Trophoblast cell (in vitro differentiated cells and primary cell): ENCODE measurements at regions not wholly inside any gene's neighbourhood (a gene's known extent, or its start where the extent isn't known, plus 50 kb on each side); places are given as distances from the start of the nearest gene placed in this dataset.

ENCODE experiments used
- DNase-seq, 2 donors: peaks; one replicate each; pipeline ENCODE4 v3.0.0-alpha.2; 2016
- H2AFZ ChIP-seq: 2 replicates; pipeline ENCODE4 v1.6.1; 2013; ENCODE audit warnings: low read length, moderate library complexity, mild to moderate bottlenecking; ENCODE audit not compliant: insufficient read depth, poor library complexity
- H2AK5ac ChIP-seq: 2 replicates; pipeline ENCODE4 v1.6.1; 2013; ENCODE audit warnings: mild to moderate bottlenecking, low read length
- H2BK120ac ChIP-seq: 2 replicates; pipeline ENCODE4 v1.6.1; 2013; ENCODE audit warnings: low read length, mild to moderate bottlenecking, moderate library complexity; ENCODE audit not compliant: insufficient read depth, poor library complexity
- H2BK12ac ChIP-seq: 2 replicates; pipeline ENCODE4 v1.6.1; 2013; ENCODE audit warnings: mild to moderate bottlenecking, low read length, moderate library complexity
- H2BK5ac ChIP-seq: 2 replicates; pipeline ENCODE4 v1.6.1; 2013; ENCODE audit warnings: low read length, low read depth, moderate library complexity, mild to moderate bottlenecking; ENCODE audit not compliant: poor library complexity
- H3K14ac ChIP-seq: 2 replicates; pipeline ENCODE4 v1.6.1; 2013; ENCODE audit warnings: mild to moderate bottlenecking, low read length
- H3K18ac ChIP-seq: 2 replicates; pipeline ENCODE4 v1.6.1; 2013; ENCODE audit warnings: mild to moderate bottlenecking, low read length
- H3K23ac ChIP-seq: 2 replicates; pipeline ENCODE4 v1.6.1; 2013; ENCODE audit warnings: low read length
- H3K27ac ChIP-seq: 2 replicates; pipeline ENCODE4 v1.5.1; 2013; ENCODE audit warnings: low read depth, mild to moderate bottlenecking, inconsistent platforms, low read length, moderate library complexity
- H3K27me3 ChIP-seq: 2 replicates; pipeline ENCODE4 v1.6.1; 2013; ENCODE audit warnings: inconsistent platforms, mild to moderate bottlenecking, low read length, moderate library complexity; ENCODE audit not compliant: insufficient read depth
- H3K36me3 ChIP-seq, 2 experiments: 1 replicate in 1 of 2; 2 replicates in 1 of 2; pipeline ENCODE4 v1.6.1; 2013; ENCODE audit warnings: low read length in 2 of 2, mild to moderate bottlenecking in 2 of 2, moderate library complexity in 1 of 2; ENCODE audit not compliant: insufficient read depth in 2 of 2, control insufficient read depth in 1 of 2
- H3K4ac ChIP-seq: 2 replicates; pipeline ENCODE4 v1.6.1; 2013; ENCODE audit warnings: low read depth, mild to moderate bottlenecking, low read length, moderate library complexity
- H3K4me1 ChIP-seq, 2 experiments: 1 replicate in 1 of 2; 2 replicates in 1 of 2; pipeline ENCODE4 v1.6.1; 2013; ENCODE audit warnings: low read length in 2 of 2, mild to moderate bottlenecking in 2 of 2, moderate library complexity in 1 of 2; ENCODE audit not compliant: insufficient read depth in 2 of 2, control insufficient read depth in 1 of 2
- H3K4me2 ChIP-seq: 2 replicates; pipeline ENCODE4 v1.6.1; 2013; ENCODE audit warnings: inconsistent platforms, mild to moderate bottlenecking, low read length, moderate library complexity
- H3K4me3 ChIP-seq: 2 replicates; pipeline ENCODE4 v1.5.1; 2013; ENCODE audit warnings: mild to moderate bottlenecking, low read depth, low read length, inconsistent platforms
- H3K79me1 ChIP-seq: one replicate; pipeline ENCODE4 v1.6.1; 2013; ENCODE audit warnings: low read length
- H3K79me2 ChIP-seq: 2 replicates; pipeline ENCODE4 v1.6.1; 2013; ENCODE audit warnings: low read length, mild to moderate bottlenecking; ENCODE audit not compliant: control insufficient read depth, insufficient read depth, poor library complexity
- H3K9ac ChIP-seq: 2 replicates; pipeline ENCODE4 v1.6.1; 2013; ENCODE audit warnings: mild to moderate bottlenecking, low read length
- H3K9me3 ChIP-seq: 2 replicates; pipeline ENCODE4 v1.6.1; 2013; ENCODE audit warnings: low read depth, mild to moderate bottlenecking, control low read depth, inconsistent platforms, low read length; ENCODE audit not compliant: insufficient read depth
- H4K12ac ChIP-seq: 2 replicates; pipeline ENCODE4 v1.6.1; 2013; ENCODE audit warnings: low read depth, mild to moderate bottlenecking, low read length, moderate library complexity
- H4K8ac ChIP-seq: 2 replicates; pipeline ENCODE4 v1.6.1; 2013; ENCODE audit warnings: low read depth, mild to moderate bottlenecking, low read length, moderate library complexity
- H4K91ac ChIP-seq: one replicate; pipeline ENCODE4 v1.6.1; 2013; ENCODE audit warnings: low read depth, mild to moderate bottlenecking, low read length, moderate library complexity
- WGBS: extraction: QIAGEN DNeasy Blood & Tissue Kit; methylation state at CpG from one replicate; pipeline ENCODE4 v1.1.7; 2013; ENCODE audit warnings: missing lambda C conversion rate; ENCODE audit not compliant: insufficient read length, insufficient coverage; ENCODE audit errors: extremely low coverage; 5-methylcytosine and 5-hydroxymethylcytosine counted together

DNA sequence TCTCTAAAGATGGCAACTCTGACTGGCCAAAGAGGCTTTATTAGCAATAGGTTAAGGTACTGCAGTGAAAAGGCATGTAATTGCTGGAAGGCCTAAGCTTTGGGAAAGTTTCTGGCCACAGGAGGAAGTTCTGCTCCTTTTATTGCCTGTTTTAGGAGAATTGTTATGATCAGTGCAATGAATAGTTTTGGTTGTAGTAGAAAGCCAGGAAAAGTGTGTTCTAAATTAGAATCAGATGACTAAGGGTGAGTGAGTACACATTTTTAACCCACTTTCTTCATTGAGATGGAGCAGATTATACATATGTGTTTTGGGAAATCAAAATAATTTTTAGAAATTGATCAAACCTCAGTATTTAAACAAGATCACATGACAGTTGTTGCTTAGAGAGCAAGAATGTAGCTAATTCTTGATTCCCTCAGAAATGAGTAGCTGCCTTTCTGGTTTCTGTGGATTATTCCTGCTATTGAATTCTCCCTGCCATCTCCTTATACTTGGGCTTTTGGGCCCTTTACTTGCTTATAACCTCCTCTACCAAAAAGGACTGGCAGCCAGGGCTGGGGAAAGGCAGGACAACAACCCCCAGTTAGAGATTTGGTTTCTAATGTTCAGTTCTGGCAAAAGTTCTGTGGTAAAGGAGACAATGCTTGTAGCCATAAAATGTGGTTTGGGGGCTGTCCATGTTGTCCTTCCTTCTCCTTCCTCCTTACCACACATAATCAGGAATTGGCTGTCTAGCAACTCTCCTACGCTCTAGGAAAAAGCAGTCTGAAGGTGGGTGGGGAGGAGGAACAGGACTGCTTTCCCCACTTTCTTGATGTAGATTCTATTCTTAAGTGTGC lies 217.1 kb downstream of the SLC38A4 start:
- Histone ChIP-seq H2BK120ac (no peak overlapping the region), H3K27me3 (no peaks in the 10 kb centered on the region), H2BK12ac (no peak overlapping the region), H3K4me2 (no peak overlapping the region), H4K91ac (no peak overlapping the region), H2AK5ac (no peak overlapping the region), H3K79me1 (no peaks in the 10 kb centered on the region), H3K4me1 (peaks cover 0 to 1% of the 10 kb centered on the region in 2 experiments), H3K9me3 (no peaks in the 10 kb centered on the region), H3K4me3 (no peak overlapping the region), H3K79me2 (no peaks in the 10 kb centered on the region), H4K12ac (no peak overlapping the region), H3K18ac (no peak overlapping the region), H4K8ac (no peak overlapping the region), H3K9ac (no peak overlapping the region), H2BK5ac (no peak overlapping the region), H3K36me3 (no peaks in the 10 kb centered on the region), H2AFZ (no peak overlapping the region), H3K23ac (peak overlapping the region; percentile 78), H3K14ac (no peak overlapping the region), H3K27ac (no peak overlapping the region), H3K4ac (no peak overlapping the region)
- no peak for DNase-seq
- WGBS, result no CpG with 5 or more reads among the region's 1 CpG

- no peak overlapping the region for H4K91ac ChIP-seq
- peaks cover 0 to 3% of the 10 kb centered on the region in 2 experiments for H3K4me1 ChIP-seq
- no peak overlapping the region for H2AFZ ChIP-seq
- H3K27me3 ChIP-seq, result no peaks in the 10 kb centered on the region
- no peak overlapping the region for H2AK5ac ChIP-seq
- H3K79me2 ChIP-seq, result no peaks in the 10 kb centered on the region
- no peaks in the 10 kb centered on the region for H3K36me3 ChIP-seq
- no CpG with 5 or more reads among the region's 4 CpGs for WGBS
- H3K27ac ChIP-seq, result no peak overlapping the region
- no peak overlapping the region for H2BK12ac ChIP-seq
- no peak overlapping the region for H4K12ac ChIP-seq
- no peak overlapping the region for H3K14ac ChIP-seq
- peaks cover 2% of the 10 kb centered on the region for H3K9me3 ChIP-seq
- no peak for DNase-seq
- no peak overlapping the region for H3K4me2 ChIP-seq
- H3K79me1 ChIP-seq, result no peaks in the 10 kb centered on the region
- no peak overlapping the region for H3K9ac ChIP-seq
- H2BK5ac ChIP-seq, result no peak overlapping the region
- peak overlapping the region; percentile 23 for H3K4me3 ChIP-seq
- no peak overlapping the region for H4K8ac ChIP-seq
- H3K23ac ChIP-seq, result no peak overlapping the region
- H3K4ac ChIP-seq, result no peak overlapping the region
- H2BK120ac ChIP-seq, result no peak overlapping the region
- no peak overlapping the region for H3K18ac ChIP-seq
These were observed 221.1 kb downstream of the SLC38A4 start for GRCh38 chr12:46604684-46605083.

GRCh38 chr12:46603776-46604456 lies 221.9 kb downstream of the SLC38A4 start:
- no peak overlapping the region for H3K4me2 ChIP-seq
- DNase-seq, result no peak
- no peaks in the 10 kb centered on the region for H3K36me3 ChIP-seq
- no peaks in the 10 kb centered on the region for H3K79me1 ChIP-seq
- H2BK12ac ChIP-seq, result no peak overlapping the region
- H3K23ac ChIP-seq, result no peak overlapping the region
- no peak overlapping the region for H3K14ac ChIP-seq
- H4K8ac ChIP-seq, result no peak overlapping the region
- H3K9ac ChIP-seq, result no peak overlapping the region
- no peaks in the 10 kb centered on the region for H3K79me2 ChIP-seq
- peaks cover 0 to 3% of the 10 kb centered on the region in 2 experiments for H3K4me1 ChIP-seq
- no peak overlapping the region for H2BK120ac ChIP-seq
- H3K27ac ChIP-seq, result no peak overlapping the region
- no peak overlapping the region for H4K91ac ChIP-seq
- no CpG with 5 or more reads among the region's 3 CpGs for WGBS
- H4K12ac ChIP-seq, result no peak overlapping the region
- no peak overlapping the region for H2BK5ac ChIP-seq
- H3K4ac ChIP-seq, result no peak overlapping the region
- H3K27me3 ChIP-seq, result no peaks in the 10 kb centered on the region
- no peak overlapping the region for H2AK5ac ChIP-seq
- no peak overlapping the region for H2AFZ ChIP-seq
- no peak overlapping the region for H3K4me3 ChIP-seq
- H3K9me3 ChIP-seq, result peaks cover 2% of the 10 kb centered on the region
- no peak overlapping the region for H3K18ac ChIP-seq

DNA sequence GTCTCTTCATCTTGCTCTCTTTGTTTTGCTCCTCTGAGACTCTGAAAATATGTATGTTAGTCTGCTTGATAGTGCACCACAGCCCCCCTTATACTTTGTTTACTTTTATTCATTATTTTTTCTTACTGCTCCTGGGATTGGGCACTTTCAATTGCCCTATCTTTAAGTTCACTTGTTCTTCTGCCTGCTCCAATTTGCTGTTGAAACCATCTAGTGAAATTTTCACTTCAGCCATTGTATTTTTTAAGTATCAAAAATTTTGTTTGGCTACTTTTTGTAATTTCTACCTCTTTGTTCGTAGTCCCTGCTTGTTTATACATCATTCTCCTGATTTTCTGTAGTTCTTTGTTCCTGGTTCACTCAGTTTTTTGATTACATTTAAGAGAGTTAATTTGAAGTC lies 223.3 kb downstream of the SLC38A4 start:
- no peaks in the 10 kb centered on the region for H3K79me1 ChIP-seq
- no peak overlapping the region for H3K27ac ChIP-seq
- H3K14ac ChIP-seq, result no peak overlapping the region
- H4K8ac ChIP-seq, result no peak overlapping the region
- no peak overlapping the region for H3K4me2 ChIP-seq
- no peak overlapping the region for H3K4me3 ChIP-seq
- no peaks in the 10 kb centered on the region for H3K79me2 ChIP-seq
- WGBS, result no CpG with 5 or more reads among the region's 1 CpG
- no peak overlapping the region for H2BK12ac ChIP-seq
- no peak overlapping the region for H3K4ac ChIP-seq
- H2BK120ac ChIP-seq, result no peak overlapping the region
- no peak overlapping the region for H3K23ac ChIP-seq
- H4K12ac ChIP-seq, result no peak overlapping the region
- H4K91ac ChIP-seq, result no peak overlapping the region
- no peak for DNase-seq
- no peak overlapping the region for H3K9ac ChIP-seq
- no peak overlapping the region for H3K18ac ChIP-seq
- no peak overlapping the region for H2BK5ac ChIP-seq
- no peaks in the 10 kb centered on the region for H3K36me3 ChIP-seq
- no peak overlapping the region for H2AFZ ChIP-seq
- peaks cover 2% of the 10 kb centered on the region for H3K9me3 ChIP-seq
- no peak overlapping the region for H2AK5ac ChIP-seq
- peaks cover 0 to 3% of the 10 kb centered on the region in 2 experiments for H3K4me1 ChIP-seq
- H3K27me3 ChIP-seq, result no peaks in the 10 kb centered on the region
